ENCODE measurements at regions not wholly inside any gene's neighbourhood (a gene's known extent, or its start where the extent isn't known, plus 50 kb on each side); places are given as distances from the start of the nearest gene placed in this dataset.

DNA sequence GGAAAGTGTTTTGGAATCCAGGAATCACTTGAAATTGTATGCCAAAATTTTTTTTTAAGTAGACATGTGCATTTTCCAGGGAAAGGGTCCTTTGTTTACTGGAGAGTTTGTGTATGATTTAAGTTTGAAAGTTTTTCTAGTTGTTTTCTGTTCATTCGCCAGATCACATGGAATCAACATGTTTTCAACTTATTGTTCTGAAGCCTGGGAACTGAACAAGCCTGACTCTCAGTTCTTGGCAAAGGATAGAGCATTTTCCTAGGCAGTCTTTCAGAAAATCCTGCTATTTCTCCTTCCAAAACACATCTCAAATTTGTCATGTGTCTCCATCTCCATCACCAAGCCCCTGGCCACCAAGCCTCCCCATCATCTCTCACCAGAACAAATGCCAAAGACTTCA, 374.8 kb downstream of the MAFB start:
- no peak for TF ChIP-seq CTCF (conservative IDR thresholded peaks at IDR 0.05 in 1 of 2, IDR thresholded peaks at IDR 0.05 in 1 of 2; ENCODE audit: extremely low read depth in 1 of 2, insufficient read depth in 1 of 2, low read depth in 1 of 2, low read length in 2 of 2)
- no peak for TF ChIP-seq EZH2 (IDR thresholded peaks at IDR 0.05; ENCODE audit: borderline replicate concordance, low read length)
